ENCODE measurements at regions not wholly inside any gene's neighbourhood (a gene's known extent, or its start where the extent isn't known, plus 50 kb on each side); places are given as distances from the start of the nearest gene placed in this dataset.

- H3K27me3 ChIP-seq: no peaks in the 10 kb centered on the region
- no peaks in the 10 kb centered on the region for H3K36me3 ChIP-seq
- DNase-seq: no peak
- no peaks in the 10 kb centered on the region for H3K9me3 ChIP-seq
- no peaks in the 10 kb centered on the region for H3K4me1 ChIP-seq
- H3K27ac ChIP-seq: no peak overlapping the region
- intact Hi-C loops (cut with DNase I; ENCODE audit: low total_unique reads): no loop called here
- TF ChIP-seq, protein P1, sequence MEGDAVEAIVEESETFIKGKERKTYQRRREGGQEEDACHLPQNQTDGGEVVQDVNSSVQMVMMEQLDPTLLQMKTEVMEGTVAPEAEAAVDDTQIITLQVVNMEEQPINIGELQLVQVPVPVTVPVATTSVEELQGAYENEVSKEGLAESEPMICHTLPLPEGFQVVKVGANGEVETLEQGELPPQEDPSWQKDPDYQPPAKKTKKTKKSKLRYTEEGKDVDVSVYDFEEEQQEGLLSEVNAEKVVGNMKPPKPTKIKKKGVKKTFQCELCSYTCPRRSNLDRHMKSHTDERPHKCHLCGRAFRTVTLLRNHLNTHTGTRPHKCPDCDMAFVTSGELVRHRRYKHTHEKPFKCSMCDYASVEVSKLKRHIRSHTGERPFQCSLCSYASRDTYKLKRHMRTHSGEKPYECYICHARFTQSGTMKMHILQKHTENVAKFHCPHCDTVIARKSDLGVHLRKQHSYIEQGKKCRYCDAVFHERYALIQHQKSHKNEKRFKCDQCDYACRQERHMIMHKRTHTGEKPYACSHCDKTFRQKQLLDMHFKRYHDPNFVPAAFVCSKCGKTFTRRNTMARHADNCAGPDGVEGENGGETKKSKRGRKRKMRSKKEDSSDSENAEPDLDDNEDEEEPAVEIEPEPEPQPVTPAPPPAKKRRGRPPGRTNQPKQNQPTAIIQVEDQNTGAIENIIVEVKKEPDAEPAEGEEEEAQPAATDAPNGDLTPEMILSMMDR (IDR thresholded peaks at IDR 0.05): no peak
- no peak for TF ChIP-seq POLR2A (IDR thresholded peaks at IDR 0.05)
- H3K4me3 ChIP-seq: no peak overlapping the region
Measured at GRCh38 chr6:145241039-145241438, 494.3 kb downstream of the EPM2A start.

DNA sequence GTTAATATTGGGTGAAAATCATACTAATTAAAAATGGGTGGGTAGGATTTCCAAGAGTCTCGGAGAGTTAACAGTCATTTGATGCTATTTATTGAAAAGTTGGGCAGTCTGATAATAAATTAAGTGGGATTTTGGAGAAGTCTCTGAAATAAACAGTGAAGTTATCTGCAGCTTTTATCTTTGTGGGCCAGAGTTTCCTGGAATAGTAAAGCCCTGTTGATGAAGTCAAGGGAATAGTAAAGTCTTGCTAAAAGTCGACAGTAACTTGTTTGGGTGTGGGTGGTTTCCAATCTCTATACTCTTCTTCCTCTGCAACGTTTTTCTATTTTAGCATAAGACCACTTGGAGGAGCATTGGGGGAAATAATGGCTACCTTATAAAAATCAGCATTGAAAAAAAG lies 493.6 kb downstream of the EPM2A start:
- H3K4me3 ChIP-seq: no peak overlapping the region
- no peak overlapping the region for H3K27ac ChIP-seq
- H3K27me3 ChIP-seq: no peaks in the 10 kb centered on the region
- no peaks in the 10 kb centered on the region for H3K9me3 ChIP-seq
- no peaks in the 10 kb centered on the region for H3K4me1 ChIP-seq
- DNase-seq: no peak
- intact Hi-C loops (cut with DNase I; ENCODE audit: low total_unique reads): no loop called here
- no peaks in the 10 kb centered on the region for H3K36me3 ChIP-seq
- TF ChIP-seq, protein P1 (IDR thresholded peaks at IDR 0.05): no peak
- no peak for TF ChIP-seq POLR2A (IDR thresholded peaks at IDR 0.05)

DNA sequence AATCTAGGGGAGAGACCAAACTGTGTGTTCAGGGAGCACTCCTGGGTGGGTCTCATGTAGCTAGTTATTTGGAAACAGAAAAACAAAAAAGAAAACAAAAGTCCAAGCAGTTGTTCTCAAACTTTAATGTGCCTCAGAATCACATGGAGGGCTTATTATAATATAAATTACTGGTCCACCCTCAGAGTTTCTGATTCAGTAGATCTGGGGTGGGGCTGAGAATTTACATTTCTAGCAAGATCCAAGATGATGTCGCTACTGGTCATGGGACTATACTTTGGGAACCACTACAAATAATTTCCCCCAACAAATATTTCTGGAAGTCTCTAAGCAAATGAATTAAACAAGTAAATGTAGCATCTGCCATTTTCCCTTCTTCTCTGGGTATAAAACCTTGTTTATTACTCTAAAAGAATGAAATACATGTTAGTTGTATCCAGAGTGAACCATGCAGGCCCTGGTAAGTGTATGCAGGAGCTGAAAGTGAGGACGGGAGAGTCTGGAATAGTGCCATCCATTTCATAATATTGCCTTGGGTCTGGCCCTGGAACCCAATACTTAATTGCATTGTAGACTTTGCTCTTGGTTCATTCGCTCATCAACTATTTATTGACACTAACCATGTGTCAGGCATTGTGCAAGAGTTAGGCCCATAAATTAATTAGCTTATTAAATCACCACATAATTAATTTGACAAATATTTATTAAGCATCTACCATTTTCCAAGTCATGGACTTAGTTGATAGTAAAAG lies 490.8 kb downstream of the EPM2A start:
- Histone ChIP-seq H3K4me3 (no peak overlapping the region), H3K9me3 (no peaks in the 10 kb centered on the region), H3K36me3 (no peaks in the 10 kb centered on the region), H3K4me1 (no peaks in the 10 kb centered on the region), H3K27ac (no peak overlapping the region), H3K27me3 (no peaks in the 10 kb centered on the region)
- intact Hi-C loops (cut with DNase I; ENCODE audit: low total_unique reads): no loop called here
- DNase-seq: no peak
- TF ChIP-seq, protein P1 (IDR thresholded peaks at IDR 0.05): no peak
- no peak for TF ChIP-seq POLR2A (IDR thresholded peaks at IDR 0.05)

- Histone ChIP-seq H3K36me3 (no peaks in the 10 kb centered on the region), H3K4me3 (no peak overlapping the region), H3K4me1 (no peaks in the 10 kb centered on the region), H3K27me3 (no peaks in the 10 kb centered on the region), H3K9me3 (no peaks in the 10 kb centered on the region), H3K27ac (no peak overlapping the region)
- TF ChIP-seq, protein P1 (IDR thresholded peaks at IDR 0.05): no peak
- TF ChIP-seq POLR2A (IDR thresholded peaks at IDR 0.05): no peak
- intact Hi-C loops (cut with DNase I; ENCODE audit: low total_unique reads): no loop called here
- DNase-seq: no peak
Measured at GRCh38 chr6:145245119-145245518, 490.2 kb downstream of the EPM2A start.

DNA sequence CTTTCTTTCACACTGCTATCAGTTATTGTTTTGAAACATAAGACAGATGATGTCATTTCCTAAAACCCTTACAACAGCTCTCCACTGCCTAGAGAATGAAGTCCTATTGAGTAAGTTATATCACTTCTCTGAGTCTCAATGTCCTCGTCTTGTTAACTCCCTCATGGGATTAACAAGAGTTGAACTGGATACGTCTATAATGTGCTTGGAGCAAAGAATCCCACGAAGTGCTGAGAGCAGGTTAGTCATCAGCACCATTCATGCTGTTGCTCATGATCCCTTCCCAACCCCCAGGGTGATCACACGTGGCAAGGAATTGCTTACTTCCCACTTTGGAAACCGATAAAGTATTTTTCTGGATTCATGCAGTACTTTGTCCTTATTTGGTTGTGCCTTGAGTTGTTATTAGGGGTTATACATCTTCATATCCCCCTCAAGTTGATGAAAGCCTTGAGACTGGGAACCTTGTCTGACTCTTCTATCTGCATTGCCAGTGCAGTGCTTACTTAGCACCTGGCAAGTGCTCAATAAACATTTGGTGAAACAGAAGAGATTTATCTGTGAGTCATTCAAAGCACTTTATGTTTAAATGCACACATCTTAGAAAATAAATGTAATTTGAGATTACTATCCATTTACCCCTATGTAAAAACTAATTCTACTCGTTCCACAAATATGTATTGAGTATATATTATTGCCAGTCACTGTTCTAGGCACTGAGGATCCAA lies 487.5 kb downstream of the EPM2A start:
- Histone ChIP-seq H3K9me3 (no peaks in the 10 kb centered on the region), H3K27me3 (no peaks in the 10 kb centered on the region), H3K27ac (no peak overlapping the region), H3K4me3 (no peak overlapping the region), H3K4me1 (no peaks in the 10 kb centered on the region), H3K36me3 (no peaks in the 10 kb centered on the region)
- intact Hi-C loops (cut with DNase I; ENCODE audit: low total_unique reads): no loop called here
- TF ChIP-seq, protein P1 (IDR thresholded peaks at IDR 0.05): no peak
- TF ChIP-seq POLR2A (IDR thresholded peaks at IDR 0.05): no peak
- no peak for DNase-seq
